MCF 10A (cell line): ENCODE measurements at regions not wholly inside any gene's neighbourhood (a gene's known extent, or its start where the extent isn't known, plus 50 kb on each side); places are given as distances from the start of the nearest gene placed in this dataset.

ENCODE experiments used
- BruUV-seq: library from RNA; stranded (reverse); fragments of 400-500 nt; replicated peaks from 2 replicates; lab custom pipeline; 2021; lab: Mats Ljungman, UMichigan
- CTCF ChIA-PET: fragments of 300-600 bp; sonication (Branson Sonifier 250); formaldehyde crosslinking; extraction: SDS; loops from one replicate; lab custom pipeline; 2021; ENCODE audit warnings: antibody characterized with exemption, inconsistent platforms; lab: Yijun Ruan, JAX
- POLR2A ChIA-PET: fragments of 300-600, 350-650 bp; sonication (Branson Sonifier 250); formaldehyde crosslinking; extraction: SDS; loops from one replicate; lab custom pipeline; 2020; ENCODE audit warnings: antibody characterized with exemption, inconsistent platforms; lab: Yijun Ruan, JAX
- DNase-seq: peaks from one replicate; pipeline ENCODE4 v3.0.0-alpha.2; 2018; ENCODE audit not compliant: unreplicated experiment
- H3K27ac Mint-ChIP-seq: one replicate; pipeline ENCODE4 v1.8.0; 2022; ENCODE audit warnings: mild to moderate bottlenecking, low read depth, mixed read lengths; ENCODE audit not compliant: unreplicated experiment
- H3K27me3 Mint-ChIP-seq: one replicate; pipeline ENCODE4 v1.8.0; 2022; ENCODE audit warnings: mixed read lengths; ENCODE audit not compliant: insufficient read depth, unreplicated experiment
- H3K36me3 Mint-ChIP-seq: one replicate; pipeline ENCODE4 v1.8.0; 2022; ENCODE audit warnings: mild to moderate bottlenecking, moderate library complexity, mixed read lengths; ENCODE audit not compliant: insufficient read depth, unreplicated experiment
- H3K4me1 Mint-ChIP-seq: one replicate; pipeline ENCODE4 v1.8.0; 2022; ENCODE audit warnings: mixed read lengths; ENCODE audit not compliant: insufficient read depth, unreplicated experiment
- H3K4me3 Mint-ChIP-seq: one replicate; pipeline ENCODE4 v1.8.0; 2022; ENCODE audit warnings: mild to moderate bottlenecking, moderate library complexity, mixed read lengths; ENCODE audit not compliant: unreplicated experiment
- H3K9me3 Mint-ChIP-seq: one replicate; pipeline ENCODE4 v1.8.0; 2022; ENCODE audit warnings: mixed read lengths; ENCODE audit not compliant: unreplicated experiment
- CTCF ChIP-seq: fragments of 200-600 bp; IDR thresholded peaks from one replicate; pipeline ENCODE4 v1.8.0; 2022; ENCODE audit warnings: antibody characterized with exemption, mild to moderate bottlenecking; ENCODE audit not compliant: unreplicated experiment
- intact Hi-C: fragments of 100-400 bp; cut with micrococcal nuclease; formaldehyde crosslinking; loops from 2 replicates; pipeline ENCODE4 v1.14.1; 2022

GRCh38 chrX:35149517-35149916 lies 206.9 kb downstream of the FAM47B start:
- no peaks in the 10 kb centered on the region for H3K9me3 Mint-ChIP-seq
- no peak for DNase-seq
- intact Hi-C loops: no loop called here
- BruUV-seq: no TSS peak
- ChIA-PET POLR2A (no interaction called here), CTCF (no interaction called here)
- H3K27ac Mint-ChIP-seq: no peak overlapping the region
- peaks cover 65% of the 10 kb centered on the region for H3K27me3 Mint-ChIP-seq
- H3K4me1 Mint-ChIP-seq: no peaks in the 10 kb centered on the region
- TF ChIP-seq CTCF: no peak
- H3K36me3 Mint-ChIP-seq: no peaks in the 10 kb centered on the region
- H3K4me3 Mint-ChIP-seq: no peak overlapping the region

- intact Hi-C loops: no loop called here
- no peaks in the 10 kb centered on the region for H3K36me3 Mint-ChIP-seq
- no peak for DNase-seq
- ChIA-PET POLR2A (no interaction called here), CTCF (no interaction called here)
- H3K27ac Mint-ChIP-seq: no peak overlapping the region
- H3K9me3 Mint-ChIP-seq: no peaks in the 10 kb centered on the region
- BruUV-seq: no TSS peak
- no peaks in the 10 kb centered on the region for H3K4me1 Mint-ChIP-seq
- peaks cover 60% of the 10 kb centered on the region for H3K27me3 Mint-ChIP-seq
- no peak overlapping the region for H3K4me3 Mint-ChIP-seq
- no peak for TF ChIP-seq CTCF
Measured at GRCh38 chrX:35150052-35150451, 207.5 kb downstream of the FAM47B start.

- Mint-ChIP-seq H3K27me3 (peaks cover 53% of the 10 kb centered on the region), H3K4me3 (no peak overlapping the region), H3K36me3 (no peaks in the 10 kb centered on the region), H3K27ac (no peak overlapping the region), H3K4me1 (no peaks in the 10 kb centered on the region), H3K9me3 (no peaks in the 10 kb centered on the region)
- no peak for DNase-seq
- POLR2A ChIA-PET: no interaction called here
- CTCF ChIA-PET: interaction anchor here (0.5 kb wide), 1 partner anchor 1410 kb away, joined by 7 read pairs; no protein-coding TSS in a partner anchor
- BruUV-seq: no TSS peak
- intact Hi-C loops: no loop called here
- TF ChIP-seq CTCF: no peak
Measured at GRCh38 chrX:35150642-35151239, 208.1 kb downstream of the FAM47B start.

GRCh38 chrX:35166023-35166422 lies 223.4 kb downstream of the FAM47B start:
- Mint-ChIP-seq H3K9me3 (no peaks in the 10 kb centered on the region), H3K36me3 (no peaks in the 10 kb centered on the region), H3K27ac (no peak overlapping the region), H3K4me3 (no peak overlapping the region), H3K4me1 (no peaks in the 10 kb centered on the region), H3K27me3 (peaks cover 50% of the 10 kb centered on the region)
- TF ChIP-seq CTCF: no peak
- POLR2A ChIA-PET: no interaction called here
- CTCF ChIA-PET: no interaction called here
- no TSS peak for BruUV-seq
- intact Hi-C loops: no loop called here
- no peak for DNase-seq
